ENCODE measurements at regions not wholly inside any gene's neighbourhood (a gene's known extent, or its start where the extent isn't known, plus 50 kb on each side); places are given as distances from the start of the nearest gene placed in this dataset.

- H3K4me3 ChIP-seq (ENCODE audit: control insufficient read depth, low read depth, low read length), result no peak overlapping the region
- DNase-seq (ENCODE audit: low read depth), result no peak
- TF ChIP-seq CTCF (IDR thresholded peaks at IDR 0.05; ENCODE audit: control insufficient read depth, insufficient read depth, low read depth, low read length, missing control alignments), result no peak
Observed at GRCh38 chr9:105908069-105908468, 213.7 kb downstream of the TMEM38B start.

GRCh38 chr9:105911104-105911911 lies 217.0 kb downstream of the TMEM38B start:
- TF ChIP-seq CTCF (IDR thresholded peaks at IDR 0.05; ENCODE audit: control insufficient read depth, insufficient read depth, low read depth, low read length, missing control alignments), result no peak
- no peak overlapping the region for H3K4me3 ChIP-seq (ENCODE audit: control insufficient read depth, low read depth, low read length)
- no peak for DNase-seq (ENCODE audit: low read depth)

- no peak for DNase-seq (ENCODE audit: low read depth)
- H3K4me3 ChIP-seq (ENCODE audit: control insufficient read depth, low read depth, low read length), result no peak overlapping the region
- no peak for TF ChIP-seq CTCF (IDR thresholded peaks at IDR 0.05; ENCODE audit: control insufficient read depth, insufficient read depth, low read depth, low read length, missing control alignments)
Observed at GRCh38 chr9:105912157-105912862, 218.0 kb downstream of the TMEM38B start.

GRCh38 chr9:105912863-105913516 lies 218.6 kb downstream of the TMEM38B start:
- no peak overlapping the region for H3K4me3 ChIP-seq (ENCODE audit: control insufficient read depth, low read depth, low read length)
- DNase-seq (ENCODE audit: low read depth), result no peak
- no peak for TF ChIP-seq CTCF (IDR thresholded peaks at IDR 0.05; ENCODE audit: control insufficient read depth, insufficient read depth, low read depth, low read length, missing control alignments)

- DNase-seq (ENCODE audit: low read depth), result no peak
- H3K4me3 ChIP-seq (ENCODE audit: control insufficient read depth, low read depth, low read length), result no peak overlapping the region
- TF ChIP-seq CTCF (IDR thresholded peaks at IDR 0.05; ENCODE audit: control insufficient read depth, insufficient read depth, low read depth, low read length, missing control alignments), result no peak
Observed at GRCh38 chr9:105921057-105921726, 226.9 kb downstream of the TMEM38B start.

- H3K4me3 ChIP-seq (ENCODE audit: control insufficient read depth, low read depth, low read length), result no peak overlapping the region
- no peak for DNase-seq (ENCODE audit: low read depth)
- TF ChIP-seq CTCF (IDR thresholded peaks at IDR 0.05; ENCODE audit: control insufficient read depth, insufficient read depth, low read depth, low read length, missing control alignments), result no peak
Observed at GRCh38 chr9:105928416-105928815, 234.1 kb downstream of the TMEM38B start.
